ENCODE measurements at regions not wholly inside any gene's neighbourhood (a gene's known extent, or its start where the extent isn't known, plus 50 kb on each side); places are given as distances from the start of the nearest gene placed in this dataset.

DNA sequence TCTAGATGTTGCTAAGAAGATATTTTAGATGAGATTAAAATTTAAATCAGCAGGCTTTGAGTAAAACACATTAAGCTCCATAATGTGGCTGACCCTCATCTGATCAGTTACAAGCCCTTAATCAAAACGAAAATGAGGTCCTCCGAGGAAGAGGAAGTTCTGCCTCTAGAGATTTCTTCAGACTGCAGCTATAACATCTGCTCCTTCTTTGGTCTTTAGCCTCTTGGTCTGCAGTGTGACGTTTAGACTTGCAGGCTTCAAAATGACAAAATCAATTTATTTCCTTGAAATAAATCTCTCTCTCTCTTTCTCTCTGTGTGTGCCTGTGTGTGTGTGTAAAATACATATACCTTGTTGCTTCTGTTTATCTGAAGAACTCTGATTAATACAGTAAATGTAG, 1429.8 kb upstream of the CDH9 start (continued):
- TF ChIP-seq NANOG (IDR thresholded peaks at IDR 0.05; ENCODE audit: borderline replicate concordance): no peak
- no peak for TF ChIP-seq JUNB (IDR thresholded peaks at IDR 0.05; ENCODE audit: unreplicated experiment)
- no peak for TF ChIP-seq ZNF331 (CRISPR knock-in tag; IDR thresholded peaks at IDR 0.05; ENCODE audit: low read depth)
- TF ChIP-seq STAT1 (IDR thresholded peaks at IDR 0.05; ENCODE audit: unreplicated experiment): no peak

DNA sequence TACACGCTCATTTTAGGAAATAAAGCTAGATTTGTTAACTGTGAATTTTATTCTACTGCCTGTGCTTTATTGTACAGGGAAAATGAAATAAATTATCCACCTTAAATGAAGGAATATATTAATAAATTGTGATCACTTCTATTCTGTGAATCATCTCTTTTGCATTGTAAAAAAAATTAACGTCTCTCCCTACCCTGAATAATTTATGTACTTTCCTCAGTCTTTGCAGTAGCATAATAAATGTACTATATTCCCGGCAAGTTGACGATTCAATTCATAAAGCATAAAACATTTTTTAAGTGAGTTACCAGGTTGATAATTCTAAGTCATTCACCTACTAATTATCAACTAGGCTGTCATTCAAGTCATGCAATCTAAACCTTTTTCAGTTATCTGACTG, 1425.3 kb upstream of the CDH9 start:
- TF ChIP-seq CREB1 (CRISPR knock-in tag; IDR thresholded peaks at IDR 0.05; ENCODE audit: low read depth) (no peak), POLR2AphosphoS5 (IDR thresholded peaks at IDR 0.05; ENCODE audit: low read depth) (no peak), ZNF331 (CRISPR knock-in tag; IDR thresholded peaks at IDR 0.05; ENCODE audit: low read depth) (no peak), NANOG (IDR thresholded peaks at IDR 0.05; ENCODE audit: borderline replicate concordance) (no peak), EZH2phosphoT487 (IDR thresholded peaks at IDR 0.05; ENCODE audit: unreplicated experiment) (no peak), JUNB (IDR thresholded peaks at IDR 0.05; ENCODE audit: unreplicated experiment) (no peak), EZH2 (IDR thresholded peaks at IDR 0.05; ENCODE audit: low read depth, unreplicated experiment) (no peak), STAT1 (IDR thresholded peaks at IDR 0.05; ENCODE audit: unreplicated experiment) (no peak)
- TF ChIP-seq, protein P1, sequence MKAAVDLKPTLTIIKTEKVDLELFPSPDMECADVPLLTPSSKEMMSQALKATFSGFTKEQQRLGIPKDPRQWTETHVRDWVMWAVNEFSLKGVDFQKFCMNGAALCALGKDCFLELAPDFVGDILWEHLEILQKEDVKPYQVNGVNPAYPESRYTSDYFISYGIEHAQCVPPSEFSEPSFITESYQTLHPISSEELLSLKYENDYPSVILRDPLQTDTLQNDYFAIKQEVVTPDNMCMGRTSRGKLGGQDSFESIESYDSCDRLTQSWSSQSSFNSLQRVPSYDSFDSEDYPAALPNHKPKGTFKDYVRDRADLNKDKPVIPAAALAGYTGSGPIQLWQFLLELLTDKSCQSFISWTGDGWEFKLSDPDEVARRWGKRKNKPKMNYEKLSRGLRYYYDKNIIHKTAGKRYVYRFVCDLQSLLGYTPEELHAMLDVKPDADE (IDR thresholded peaks at IDR 0.05): no peak
- TF ChIP-seq, protein P2, sequence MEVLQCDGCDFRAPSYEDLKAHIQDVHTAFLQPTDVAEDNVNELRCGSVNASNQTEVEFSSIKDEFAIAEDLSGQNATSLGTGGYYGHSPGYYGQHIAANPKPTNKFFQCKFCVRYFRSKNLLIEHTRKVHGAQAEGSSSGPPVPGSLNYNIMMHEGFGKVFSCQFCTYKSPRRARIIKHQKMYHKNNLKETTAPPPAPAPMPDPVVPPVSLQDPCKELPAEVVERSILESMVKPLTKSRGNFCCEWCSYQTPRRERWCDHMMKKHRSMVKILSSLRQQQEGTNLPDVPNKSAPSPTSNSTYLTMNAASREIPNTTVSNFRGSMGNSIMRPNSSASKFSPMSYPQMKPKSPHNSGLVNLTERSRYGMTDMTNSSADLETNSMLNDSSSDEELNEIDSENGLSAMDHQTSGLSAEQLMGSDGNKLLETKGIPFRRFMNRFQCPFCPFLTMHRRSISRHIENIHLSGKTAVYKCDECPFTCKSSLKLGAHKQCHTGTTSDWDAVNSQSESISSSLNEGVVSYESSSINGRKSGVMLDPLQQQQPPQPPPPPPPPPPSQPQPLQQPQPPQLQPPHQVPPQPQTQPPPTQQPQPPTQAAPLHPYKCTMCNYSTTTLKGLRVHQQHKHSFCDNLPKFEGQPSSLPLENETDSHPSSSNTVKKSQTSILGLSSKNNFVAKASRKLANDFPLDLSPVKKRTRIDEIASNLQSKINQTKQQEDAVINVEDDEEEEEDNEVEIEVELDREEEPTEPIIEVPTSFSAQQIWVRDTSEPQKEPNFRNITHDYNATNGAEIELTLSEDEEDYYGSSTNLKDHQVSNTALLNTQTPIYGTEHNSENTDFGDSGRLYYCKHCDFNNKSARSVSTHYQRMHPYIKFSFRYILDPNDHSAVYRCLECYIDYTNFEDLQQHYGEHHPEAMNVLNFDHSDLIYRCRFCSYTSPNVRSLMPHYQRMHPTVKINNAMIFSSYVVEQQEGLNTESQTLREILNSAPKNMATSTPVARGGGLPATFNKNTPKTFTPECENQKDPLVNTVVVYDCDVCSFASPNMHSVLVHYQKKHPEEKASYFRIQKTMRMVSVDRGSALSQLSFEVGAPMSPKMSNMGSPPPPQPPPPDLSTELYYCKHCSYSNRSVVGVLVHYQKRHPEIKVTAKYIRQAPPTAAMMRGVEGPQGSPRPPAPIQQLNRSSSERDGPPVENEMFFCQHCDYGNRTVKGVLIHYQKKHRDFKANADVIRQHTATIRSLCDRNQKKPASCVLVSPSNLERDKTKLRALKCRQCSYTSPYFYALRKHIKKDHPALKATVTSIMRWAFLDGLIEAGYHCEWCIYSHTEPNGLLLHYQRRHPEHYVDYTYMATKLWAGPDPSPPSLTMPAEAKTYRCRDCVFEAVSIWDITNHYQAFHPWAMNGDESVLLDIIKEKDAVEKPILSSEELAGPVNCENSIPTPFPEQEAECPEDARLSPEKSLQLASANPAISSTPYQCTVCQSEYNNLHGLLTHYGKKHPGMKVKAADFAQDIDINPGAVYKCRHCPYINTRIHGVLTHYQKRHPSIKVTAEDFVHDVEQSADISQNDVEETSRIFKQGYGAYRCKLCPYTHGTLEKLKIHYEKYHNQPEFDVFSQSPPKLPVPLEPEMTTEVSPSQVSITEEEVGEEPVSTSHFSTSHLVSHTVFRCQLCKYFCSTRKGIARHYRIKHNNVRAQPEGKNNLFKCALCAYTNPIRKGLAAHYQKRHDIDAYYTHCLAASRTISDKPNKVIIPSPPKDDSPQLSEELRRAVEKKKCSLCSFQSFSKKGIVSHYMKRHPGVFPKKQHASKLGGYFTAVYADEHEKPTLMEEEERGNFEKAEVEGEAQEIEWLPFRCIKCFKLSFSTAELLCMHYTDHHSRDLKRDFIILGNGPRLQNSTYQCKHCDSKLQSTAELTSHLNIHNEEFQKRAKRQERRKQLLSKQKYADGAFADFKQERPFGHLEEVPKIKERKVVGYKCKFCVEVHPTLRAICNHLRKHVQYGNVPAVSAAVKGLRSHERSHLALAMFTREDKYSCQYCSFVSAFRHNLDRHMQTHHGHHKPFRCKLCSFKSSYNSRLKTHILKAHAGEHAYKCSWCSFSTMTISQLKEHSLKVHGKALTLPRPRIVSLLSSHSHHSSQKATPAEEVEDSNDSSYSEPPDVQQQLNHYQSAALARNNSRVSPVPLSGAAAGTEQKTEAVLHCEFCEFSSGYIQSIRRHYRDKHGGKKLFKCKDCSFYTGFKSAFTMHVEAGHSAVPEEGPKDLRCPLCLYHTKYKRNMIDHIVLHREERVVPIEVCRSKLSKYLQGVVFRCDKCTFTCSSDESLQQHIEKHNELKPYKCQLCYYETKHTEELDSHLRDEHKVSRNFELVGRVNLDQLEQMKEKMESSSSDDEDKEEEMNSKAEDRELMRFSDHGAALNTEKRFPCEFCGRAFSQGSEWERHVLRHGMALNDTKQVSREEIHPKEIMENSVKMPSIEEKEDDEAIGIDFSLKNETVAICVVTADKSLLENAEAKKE (CRISPR knock-in tag; IDR thresholded peaks at IDR 0.05): no peak
- TF ChIP-seq, protein P3, sequence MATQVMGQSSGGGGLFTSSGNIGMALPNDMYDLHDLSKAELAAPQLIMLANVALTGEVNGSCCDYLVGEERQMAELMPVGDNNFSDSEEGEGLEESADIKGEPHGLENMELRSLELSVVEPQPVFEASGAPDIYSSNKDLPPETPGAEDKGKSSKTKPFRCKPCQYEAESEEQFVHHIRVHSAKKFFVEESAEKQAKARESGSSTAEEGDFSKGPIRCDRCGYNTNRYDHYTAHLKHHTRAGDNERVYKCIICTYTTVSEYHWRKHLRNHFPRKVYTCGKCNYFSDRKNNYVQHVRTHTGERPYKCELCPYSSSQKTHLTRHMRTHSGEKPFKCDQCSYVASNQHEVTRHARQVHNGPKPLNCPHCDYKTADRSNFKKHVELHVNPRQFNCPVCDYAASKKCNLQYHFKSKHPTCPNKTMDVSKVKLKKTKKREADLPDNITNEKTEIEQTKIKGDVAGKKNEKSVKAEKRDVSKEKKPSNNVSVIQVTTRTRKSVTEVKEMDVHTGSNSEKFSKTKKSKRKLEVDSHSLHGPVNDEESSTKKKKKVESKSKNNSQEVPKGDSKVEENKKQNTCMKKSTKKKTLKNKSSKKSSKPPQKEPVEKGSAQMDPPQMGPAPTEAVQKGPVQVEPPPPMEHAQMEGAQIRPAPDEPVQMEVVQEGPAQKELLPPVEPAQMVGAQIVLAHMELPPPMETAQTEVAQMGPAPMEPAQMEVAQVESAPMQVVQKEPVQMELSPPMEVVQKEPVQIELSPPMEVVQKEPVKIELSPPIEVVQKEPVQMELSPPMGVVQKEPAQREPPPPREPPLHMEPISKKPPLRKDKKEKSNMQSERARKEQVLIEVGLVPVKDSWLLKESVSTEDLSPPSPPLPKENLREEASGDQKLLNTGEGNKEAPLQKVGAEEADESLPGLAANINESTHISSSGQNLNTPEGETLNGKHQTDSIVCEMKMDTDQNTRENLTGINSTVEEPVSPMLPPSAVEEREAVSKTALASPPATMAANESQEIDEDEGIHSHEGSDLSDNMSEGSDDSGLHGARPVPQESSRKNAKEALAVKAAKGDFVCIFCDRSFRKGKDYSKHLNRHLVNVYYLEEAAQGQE (IDR thresholded peaks at IDR 0.05; ENCODE audit: unreplicated experiment): no peak
- H2AFZ ChIP-seq: no peak overlapping the region
- no peaks in the 10 kb centered on the region for H3K9me2 ChIP-seq (ENCODE audit: insufficient read depth)
- H3K9me3 Mint-ChIP-seq: no peaks in the 10 kb centered on the region
- no peak overlapping the region for H3K4me2 ChIP-seq
- no peaks in the 10 kb centered on the region for H3K27me3 ChIP-seq (ENCODE audit: insufficient read depth)
- no peak overlapping the region for H3K27ac Mint-ChIP-seq
- no peak overlapping the region for H3K4me3 ChIP-seq
- no peaks in the 10 kb centered on the region for H3K79me2 ChIP-seq (replicated peaks; ENCODE audit: insufficient read depth)
- H3K36me3 Mint-ChIP-seq (ENCODE audit: low read depth): no peaks in the 10 kb centered on the region
- DNase-seq (ENCODE audit: low spot score): no peak
- H3F3A ChIP-seq (replicated peaks; ENCODE audit: low read depth): no peaks in the 10 kb centered on the region
- no peak overlapping the region for H3K4me3 Mint-ChIP-seq
- no peaks in the 10 kb centered on the region for H3K4me1 ChIP-seq (ENCODE audit: insufficient read depth)
- no peak for ATAC-seq
- H3K27ac ChIP-seq (ENCODE audit: low read depth): no peak overlapping the region
- H3K4me1 Mint-ChIP-seq: no peaks in the 10 kb centered on the region
- H3K27me3 Mint-ChIP-seq (ENCODE audit: insufficient read depth, low read depth, poor library complexity): peaks cover 2% of the 10 kb centered on the region
- H3K36me3 ChIP-seq (ENCODE audit: insufficient read depth): no peaks in the 10 kb centered on the region
- H4K20me1 ChIP-seq (replicated peaks; ENCODE audit: insufficient read depth): no peaks in the 10 kb centered on the region

Measured in GM23338 (cell line).